HepG2 (cell line): ENCODE measurements at regions not wholly inside any gene's neighbourhood (a gene's known extent, or its start where the extent isn't known, plus 50 kb on each side); places are given as distances from the start of the nearest gene placed in this dataset.
A peak's percentile ranks its signal among the peaks of the same experiment; 100 is the strongest.

ENCODE experiments used
- CCAR2 ChIP-seq: fragments of 200-400 bp; formaldehyde crosslinking; optimal IDR thresholded peaks from 2 replicates; pipeline ENCODE3; 2018; ENCODE audit warnings: low read depth, mild to moderate bottlenecking, low read length, moderate library complexity
- ETS1 ChIP-seq: sonication (generic); formaldehyde crosslinking; IDR thresholded peaks from 2 replicates; pipeline ENCODE4 v1.4.0; 2020; ENCODE audit warnings: missing genetic modification reagents
- KAT7 ChIP-seq: IDR thresholded peaks from 2 replicates; pipeline ENCODE4 v1.6.1; 2018; ENCODE audit warnings: borderline replicate concordance, missing compliant biosample characterization
- NFYC ChIP-seq: IDR thresholded peaks from 2 replicates; pipeline ENCODE4 v1.6.1; 2016; ENCODE audit warnings: missing genetic modification reagents, missing compliant biosample characterization
- PPARG ChIP-seq: conservative IDR thresholded peaks from 2 replicates; pipeline ENCODE4 v1.6.1; 2016; ENCODE audit warnings: missing biosample characterization, missing genetic modification reagents
- TRIM22 ChIP-seq: fragments of 450-650 bp; IDR thresholded peaks from 2 replicates; pipeline ENCODE4 v1.6.1; 2017
- ZBTB1 ChIP-seq: sonication (generic); formaldehyde crosslinking; IDR thresholded peaks from 2 replicates; pipeline ENCODE4 v1.4.0; 2020; ENCODE audit warnings: missing genetic modification reagents, borderline replicate concordance
- ZNF138 ChIP-seq: sonication (generic); formaldehyde crosslinking; IDR thresholded peaks from 2 replicates; pipeline ENCODE4 v1.5.0; 2020; ENCODE audit warnings: mild to moderate bottlenecking, low read depth, missing genetic modification reagents
- ZNF382 ChIP-seq: sonication (generic); formaldehyde crosslinking; IDR thresholded peaks from 2 replicates; pipeline ENCODE4 v1.5.0; 2020; ENCODE audit warnings: missing genetic modification reagents, mild to moderate bottlenecking, borderline replicate concordance
- ZNF598 ChIP-seq: sonication (generic); formaldehyde crosslinking; IDR thresholded peaks from 2 replicates; pipeline ENCODE4 v1.5.1; 2020; ENCODE audit warnings: mild to moderate bottlenecking, missing genetic modification reagents, borderline replicate concordance
- ZNF607 ChIP-seq: sonication (generic); formaldehyde crosslinking; IDR thresholded peaks from 2 replicates; pipeline ENCODE4 v1.5.1; 2020; ENCODE audit warnings: missing genetic modification reagents, mild to moderate bottlenecking, borderline replicate concordance
- ZNF704 ChIP-seq: sonication (generic); formaldehyde crosslinking; IDR thresholded peaks from 2 replicates; pipeline ENCODE4 v1.8.1; 2023; ENCODE audit warnings: mild to moderate bottlenecking, inconsistent platforms, moderate library complexity, missing genetic modification reagents, borderline replicate concordance
- ZSCAN30 ChIP-seq: sonication (generic); formaldehyde crosslinking; IDR thresholded peaks from 2 replicates; pipeline ENCODE4 v1.5.0; 2020; ENCODE audit warnings: mild to moderate bottlenecking, missing genetic modification reagents
- TF ChIP-seq, protein P1 (sequence below): sonication (generic); formaldehyde crosslinking; IDR thresholded peaks from 2 replicates; pipeline ENCODE4 v1.8.0; 2023; ENCODE audit warnings: mild to moderate bottlenecking, missing genetic modification reagents
- TF ChIP-seq, protein P2 (sequence below): sonication (generic); formaldehyde crosslinking; IDR thresholded peaks from 2 replicates; pipeline ENCODE4 v1.5.1; 2020; ENCODE audit warnings: mild to moderate bottlenecking, moderate library complexity, missing genetic modification reagents
- TF ChIP-seq, protein P3 (sequence below): sonication (generic); formaldehyde crosslinking; IDR thresholded peaks from 2 replicates; pipeline ENCODE4 v1.8.0; 2022; ENCODE audit warnings: missing genetic modification reagents, low read depth, mild to moderate bottlenecking, borderline replicate concordance
- TF ChIP-seq, protein P4 (sequence below): sonication (generic); formaldehyde crosslinking; IDR thresholded peaks from 2 replicates; pipeline ENCODE4 v1.5.0; 2020; ENCODE audit warnings: mild to moderate bottlenecking, missing genetic modification reagents, borderline replicate concordance

DNA sequence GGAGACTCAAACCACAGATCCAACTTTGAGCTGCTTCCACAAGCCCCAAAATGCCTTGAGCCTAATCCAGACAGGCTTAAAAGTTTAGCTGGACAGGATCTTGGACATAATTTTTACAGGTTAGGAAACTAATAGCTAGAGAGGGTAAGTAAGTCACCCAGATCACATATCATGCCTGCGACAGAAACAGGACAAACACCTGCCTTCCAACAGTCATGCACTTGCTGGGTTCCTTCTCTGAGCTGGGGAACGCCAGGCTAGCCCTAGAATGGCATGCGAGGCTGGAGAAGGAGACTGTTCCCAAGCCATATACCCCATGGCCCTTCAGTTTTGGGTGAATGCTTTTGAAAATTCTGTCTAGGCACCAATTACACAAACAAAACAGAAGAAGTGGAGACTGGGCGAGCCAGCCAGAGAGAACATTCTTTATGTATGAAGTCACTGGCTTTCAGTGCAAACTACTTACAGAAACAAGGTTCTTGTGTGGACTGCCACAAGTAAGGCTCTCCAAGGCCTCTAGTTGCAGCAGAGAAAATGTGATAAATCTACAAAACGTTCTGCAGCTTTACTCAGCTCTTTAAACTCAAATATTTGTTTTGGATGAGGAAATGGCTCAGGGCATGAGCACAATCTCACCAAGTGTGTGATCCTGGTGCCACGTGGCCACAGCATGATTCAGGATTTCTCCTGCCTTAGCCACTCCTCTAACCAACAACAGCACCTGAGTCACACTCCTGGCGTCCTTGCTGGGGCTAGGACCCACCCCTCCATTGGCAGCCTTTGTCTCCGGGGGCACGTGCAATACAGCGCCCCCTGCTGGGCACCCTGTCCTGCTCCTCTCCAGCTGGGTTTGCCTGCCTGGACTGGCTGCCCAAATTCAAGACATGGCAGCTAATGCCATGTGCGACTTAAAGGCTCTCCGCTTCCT lies 73.4 kb upstream of the UBL3 start (continued):
- TF ChIP-seq CCAR2 = no peak
- TF ChIP-seq TRIM22 = no peak
- peak; percentile 78; the same call in 1 of the 2 replicates for TF ChIP-seq ZNF607 (CRISPR knock-in tag)
- TF ChIP-seq NFYC = peak; percentile 40; the same call in 1 of the 2 replicates
- TF ChIP-seq, protein P1, sequence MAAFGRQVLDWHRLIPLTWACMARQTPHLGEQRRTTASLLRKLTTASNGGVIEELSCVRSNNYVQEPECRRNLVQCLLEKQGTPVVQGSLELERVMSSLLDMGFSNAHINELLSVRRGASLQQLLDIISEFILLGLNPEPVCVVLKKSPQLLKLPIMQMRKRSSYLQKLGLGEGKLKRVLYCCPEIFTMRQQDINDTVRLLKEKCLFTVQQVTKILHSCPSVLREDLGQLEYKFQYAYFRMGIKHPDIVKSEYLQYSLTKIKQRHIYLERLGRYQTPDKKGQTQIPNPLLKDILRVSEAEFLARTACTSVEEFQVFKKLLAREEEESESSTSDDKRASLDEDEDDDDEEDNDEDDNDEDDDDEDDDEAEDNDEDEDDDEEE (CRISPR knock-in tag) = no peak
- TF ChIP-seq, protein P2, sequence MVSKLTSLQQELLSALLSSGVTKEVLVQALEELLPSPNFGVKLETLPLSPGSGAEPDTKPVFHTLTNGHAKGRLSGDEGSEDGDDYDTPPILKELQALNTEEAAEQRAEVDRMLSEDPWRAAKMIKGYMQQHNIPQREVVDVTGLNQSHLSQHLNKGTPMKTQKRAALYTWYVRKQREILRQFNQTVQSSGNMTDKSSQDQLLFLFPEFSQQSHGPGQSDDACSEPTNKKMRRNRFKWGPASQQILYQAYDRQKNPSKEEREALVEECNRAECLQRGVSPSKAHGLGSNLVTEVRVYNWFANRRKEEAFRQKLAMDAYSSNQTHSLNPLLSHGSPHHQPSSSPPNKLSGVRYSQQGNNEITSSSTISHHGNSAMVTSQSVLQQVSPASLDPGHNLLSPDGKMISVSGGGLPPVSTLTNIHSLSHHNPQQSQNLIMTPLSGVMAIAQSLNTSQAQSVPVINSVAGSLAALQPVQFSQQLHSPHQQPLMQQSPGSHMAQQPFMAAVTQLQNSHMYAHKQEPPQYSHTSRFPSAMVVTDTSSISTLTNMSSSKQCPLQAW (CRISPR knock-in tag) = peak; percentile 88
- TF ChIP-seq, protein P3, sequence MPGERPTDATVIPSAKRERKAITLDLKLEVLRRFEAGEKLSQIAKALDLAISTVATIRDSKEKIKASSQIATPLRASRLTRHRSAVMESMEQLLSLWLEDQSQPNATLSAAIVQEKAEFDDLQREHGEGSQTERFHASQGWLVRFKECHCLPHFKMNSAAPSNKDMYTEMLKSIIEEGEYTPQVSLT (CRISPR knock-in tag) = no peak
- TF ChIP-seq PPARG (CRISPR knock-in tag) = peak; percentile 60; the same call in 1 of the 2 replicates
- TF ChIP-seq KAT7 (CRISPR knock-in tag) = 0 out of 2 replicates have a peak, but pooled peaks have one; percentile 47
- TF ChIP-seq, protein P4, sequence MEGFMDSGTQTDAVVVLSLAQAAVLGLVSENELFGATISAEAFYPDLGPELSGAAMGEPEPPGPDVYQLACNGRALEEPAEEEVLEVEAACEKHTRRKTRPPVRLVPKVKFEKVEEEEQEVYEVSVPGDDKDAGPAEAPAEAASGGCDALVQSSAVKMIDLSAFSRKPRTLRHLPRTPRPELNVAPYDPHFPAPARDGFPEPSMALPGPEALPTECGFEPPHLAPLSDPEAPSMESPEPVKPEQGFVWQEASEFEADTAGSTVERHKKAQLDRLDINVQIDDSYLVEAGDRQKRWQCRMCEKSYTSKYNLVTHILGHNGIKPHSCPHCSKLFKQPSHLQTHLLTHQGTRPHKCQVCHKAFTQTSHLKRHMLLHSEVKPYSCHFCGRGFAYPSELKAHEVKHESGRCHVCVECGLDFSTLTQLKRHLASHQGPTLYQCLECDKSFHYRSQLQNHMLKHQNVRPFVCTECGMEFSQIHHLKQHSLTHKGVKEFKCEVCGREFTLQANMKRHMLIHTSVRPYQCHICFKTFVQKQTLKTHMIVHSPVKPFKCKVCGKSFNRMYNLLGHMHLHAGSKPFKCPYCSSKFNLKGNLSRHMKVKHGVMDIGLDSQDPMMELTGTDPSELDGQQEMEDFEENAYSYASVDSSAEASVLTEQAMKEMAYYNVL (CRISPR knock-in tag) = peak; percentile 82; the same call in 1 of the 2 replicates
- no peak for TF ChIP-seq ZNF382 (CRISPR knock-in tag)
- TF ChIP-seq ZBTB1 (CRISPR knock-in tag) = no peak
- no peak for TF ChIP-seq ZNF138 (CRISPR knock-in tag)
- TF ChIP-seq ETS1 (CRISPR knock-in tag) = 0 out of 2 replicates have a peak, but pooled peaks have one; percentile 15
- no peak for TF ChIP-seq ZNF704 (CRISPR knock-in tag)
- no peak for TF ChIP-seq ZSCAN30
- 0 out of 2 replicates have a peak, but pooled peaks have one; percentile 22 for TF ChIP-seq ZNF598 (CRISPR knock-in tag)
